Chondrocyte (in vitro differentiated cells): ENCODE measurements at regions not wholly inside any gene's neighbourhood (a gene's known extent, or its start where the extent isn't known, plus 50 kb on each side); places are given as distances from the start of the nearest gene placed in this dataset.
A peak's percentile ranks its signal among the peaks of the same experiment; 100 is the strongest.
"Not testable (repeated sequence)": the region's sequence is repeated elsewhere in the genome, so short reads cannot be mapped to it uniquely, and the experiment has no call there.

ENCODE experiments used
- DNase-seq: peaks from one replicate; pipeline ENCODE4 v3.0.0; 2021; ENCODE audit warnings: mixed read lengths, low spot score
- H3K27ac Mint-ChIP-seq: one replicate; pipeline ENCODE4 v1.8.0; 2021; ENCODE audit warnings: mild to moderate bottlenecking, moderate library complexity, mixed read lengths; ENCODE audit not compliant: unreplicated experiment
- H3K27me3 Mint-ChIP-seq: 2 replicates; pipeline ENCODE4 v1.8.0; 2021; ENCODE audit warnings: low read depth, mixed read lengths
- H3K36me3 Mint-ChIP-seq: 2 replicates; pipeline ENCODE4 v1.8.0; 2021; ENCODE audit warnings: low read depth, mixed read lengths
- H3K4me1 Mint-ChIP-seq: 2 replicates; pipeline ENCODE4 v1.8.0; 2021; ENCODE audit warnings: low read depth, mild to moderate bottlenecking, mixed read lengths
- H3K4me3 Mint-ChIP-seq: one replicate; pipeline ENCODE4 v1.8.0; 2021; ENCODE audit warnings: mild to moderate bottlenecking, moderate library complexity, mixed read lengths; ENCODE audit not compliant: unreplicated experiment
- H3K9me3 Mint-ChIP-seq: 2 replicates; pipeline ENCODE4 v1.8.0; 2021; ENCODE audit warnings: low read depth, mixed read lengths
- CTCF ChIP-seq: fragments of 200-600 bp; sonication (generic); IDR thresholded peaks from 2 replicates; pipeline ENCODE4 v1.5.0; 2021; ENCODE audit warnings: antibody characterized with exemption, mild to moderate bottlenecking, moderate library complexity

DNA sequence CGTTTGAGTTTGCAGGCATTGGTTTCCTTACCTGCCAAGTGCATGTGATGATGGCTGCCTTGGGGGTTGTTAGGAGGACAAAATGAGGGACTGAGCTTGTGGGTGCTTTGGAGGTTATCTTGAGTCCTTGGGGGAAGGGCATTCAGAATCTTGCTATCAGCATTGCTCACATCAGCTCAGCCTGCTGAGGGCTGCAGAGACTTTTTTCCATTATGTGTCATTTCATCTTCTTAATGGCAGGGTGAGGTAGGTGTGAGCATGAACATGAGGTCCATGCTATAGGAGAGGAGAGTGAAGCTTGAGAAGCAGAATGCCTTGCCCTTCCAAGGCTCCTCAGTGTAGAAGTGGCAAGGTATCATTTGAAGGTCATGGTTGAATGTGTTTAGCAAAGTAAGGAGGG, 112.3 kb downstream of the MIAT start:
- H3K9me3 Mint-ChIP-seq, result peaks cover 2% of the 10 kb centered on the region
- H3K4me3 Mint-ChIP-seq, result no peak overlapping the region
- no peaks in the 10 kb centered on the region for H3K27me3 Mint-ChIP-seq
- no peak for TF ChIP-seq CTCF
- H3K4me1 Mint-ChIP-seq, result peaks cover 14% of the 10 kb centered on the region
- DNase-seq, result no peak
- no peak overlapping the region for H3K27ac Mint-ChIP-seq
- peaks cover 1% of the 10 kb centered on the region for H3K36me3 Mint-ChIP-seq

- Mint-ChIP-seq H3K4me3 (no peak overlapping the region), H3K27me3 (no peaks in the 10 kb centered on the region), H3K36me3 (peaks cover 5% of the 10 kb centered on the region), H3K4me1 (peaks cover 14% of the 10 kb centered on the region), H3K9me3 (peaks cover 3% of the 10 kb centered on the region), H3K27ac (no peak overlapping the region)
- DNase-seq, result no peak
- no peak for TF ChIP-seq CTCF
These were observed 113.2 kb downstream of the MIAT start for GRCh38 chr22:26770624-26771023.

GRCh38 chr22:26773054-26773453, 115.7 kb downstream of the MIAT start:
- peaks cover 27% of the 10 kb centered on the region for H3K4me1 Mint-ChIP-seq
- not testable (repeated sequence) for H3K9me3 Mint-ChIP-seq, H3K36me3 Mint-ChIP-seq, H3K4me3 Mint-ChIP-seq, DNase-seq, H3K27ac Mint-ChIP-seq, H3K27me3 Mint-ChIP-seq

DNA sequence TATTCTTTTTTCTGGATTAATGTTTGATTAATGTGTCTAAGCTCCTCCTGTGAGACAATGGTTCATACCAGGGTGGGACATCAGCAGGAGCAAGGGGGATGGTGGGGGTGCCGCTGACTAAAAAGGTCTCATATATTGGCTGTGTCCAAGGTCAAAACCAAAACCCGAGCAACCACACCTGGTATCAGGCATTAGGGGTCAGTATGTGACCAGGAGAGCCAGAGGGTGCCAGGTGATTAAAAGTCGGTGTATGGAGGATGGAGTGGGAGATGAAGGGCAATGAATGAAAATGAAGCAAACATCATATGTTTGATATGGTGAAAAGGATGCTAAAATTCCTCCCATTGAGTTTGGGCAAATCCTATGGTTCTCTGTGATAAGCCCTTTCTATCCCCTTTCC, 118.0 kb downstream of the MIAT start:
- TF ChIP-seq CTCF, result no peak
- Mint-ChIP-seq H3K4me1 (peaks cover 20% of the 10 kb centered on the region), H3K9me3 (peaks cover 8% of the 10 kb centered on the region), H3K27ac (no peak overlapping the region), H3K27me3 (no peaks in the 10 kb centered on the region), H3K36me3 (peaks cover 10% of the 10 kb centered on the region), H3K4me3 (no peak overlapping the region)
- DNase-seq, result no peak

DNA sequence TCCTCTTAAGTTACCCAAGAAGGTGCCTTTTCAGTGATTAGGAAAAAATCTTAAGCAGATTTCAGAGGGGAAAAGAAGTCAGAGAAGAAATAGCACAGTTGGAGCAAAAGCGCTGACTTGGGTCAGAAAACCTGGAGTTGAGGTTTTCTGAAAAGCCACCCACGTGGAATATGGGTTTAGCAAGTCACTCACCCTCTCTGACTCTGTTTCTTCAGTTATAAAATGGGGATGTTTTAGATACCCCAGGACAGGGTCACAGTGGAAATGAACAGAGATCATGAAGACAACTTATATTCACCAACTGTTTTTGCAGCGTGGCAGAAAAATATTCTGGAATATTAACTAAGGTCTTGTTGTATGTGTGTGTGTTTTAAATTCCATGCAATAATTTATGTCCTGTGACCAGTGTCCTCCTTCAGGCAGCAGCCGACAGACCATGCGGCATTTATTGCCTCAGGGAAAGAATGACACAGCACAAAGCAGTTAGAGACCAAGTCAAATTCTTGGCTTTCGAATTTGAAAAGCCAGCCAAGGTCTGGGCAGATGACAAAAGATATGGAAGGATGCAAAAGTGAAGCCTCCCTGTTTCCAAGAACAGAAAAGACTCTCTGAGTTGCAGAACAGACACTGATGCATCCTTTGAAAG, 119.9 kb downstream of the MIAT start:
- no peaks in the 10 kb centered on the region for H3K27me3 Mint-ChIP-seq
- DNase-seq, result no peak
- no peak overlapping the region for H3K4me3 Mint-ChIP-seq
- H3K4me1 Mint-ChIP-seq, result peaks cover 13% of the 10 kb centered on the region
- no peak for TF ChIP-seq CTCF
- H3K36me3 Mint-ChIP-seq, result peaks cover 14% of the 10 kb centered on the region
- peak overlapping the region; percentile 41 for H3K27ac Mint-ChIP-seq
- H3K9me3 Mint-ChIP-seq, result peaks cover 8% of the 10 kb centered on the region

- H3K27me3 Mint-ChIP-seq, result no peaks in the 10 kb centered on the region
- peaks cover 8% of the 10 kb centered on the region for H3K9me3 Mint-ChIP-seq
- TF ChIP-seq CTCF, result no peak
- DNase-seq, result no peak
- no peak overlapping the region for H3K4me3 Mint-ChIP-seq
- H3K36me3 Mint-ChIP-seq, result peaks cover 14% of the 10 kb centered on the region
- no peak overlapping the region for H3K27ac Mint-ChIP-seq
- peaks cover 13% of the 10 kb centered on the region for H3K4me1 Mint-ChIP-seq
These were observed 121.0 kb downstream of the MIAT start for GRCh38 chr22:26778372-26778771.
